Type B pancreatic cell (in vitro differentiated cells): ENCODE measurements at regions not wholly inside any gene's neighbourhood (a gene's known extent, or its start where the extent isn't known, plus 50 kb on each side); places are given as distances from the start of the nearest gene placed in this dataset.

Experiments
- DNase-seq: peaks from one replicate; pipeline ENCODE4 v3.0.0; 2021; ENCODE audit warnings: mixed read lengths; ENCODE audit not compliant: unreplicated experiment; ENCODE audit errors: extremely low spot score
- H3K27ac Mint-ChIP-seq: 2 replicates; pipeline ENCODE4 v1.8.0; 2021; ENCODE audit warnings: mild to moderate bottlenecking, mixed read lengths
- H3K27me3 Mint-ChIP-seq: 2 replicates; pipeline ENCODE4 v1.8.0; 2021; ENCODE audit warnings: mixed read lengths
- H3K36me3 Mint-ChIP-seq: 2 replicates; pipeline ENCODE4 v1.8.0; 2021; ENCODE audit warnings: mixed read lengths
- H3K4me1 Mint-ChIP-seq: one replicate; pipeline ENCODE4 v1.8.0; 2021; ENCODE audit warnings: mixed read lengths; ENCODE audit not compliant: unreplicated experiment
- H3K4me3 Mint-ChIP-seq: 2 replicates; pipeline ENCODE4 v1.8.0; 2021; ENCODE audit warnings: mild to moderate bottlenecking, mixed read lengths
- H3K9me3 Mint-ChIP-seq: 2 replicates; pipeline ENCODE4 v1.8.0; 2021; ENCODE audit warnings: mixed read lengths
- TF ChIP-seq, protein P1 (sequence below): fragments of 200-600 bp; sonication (generic); conservative IDR thresholded peaks from 2 replicates; pipeline ENCODE4 v1.5.0; 2021; ENCODE audit warnings: antibody characterized with exemption, mild to moderate bottlenecking

DNA sequence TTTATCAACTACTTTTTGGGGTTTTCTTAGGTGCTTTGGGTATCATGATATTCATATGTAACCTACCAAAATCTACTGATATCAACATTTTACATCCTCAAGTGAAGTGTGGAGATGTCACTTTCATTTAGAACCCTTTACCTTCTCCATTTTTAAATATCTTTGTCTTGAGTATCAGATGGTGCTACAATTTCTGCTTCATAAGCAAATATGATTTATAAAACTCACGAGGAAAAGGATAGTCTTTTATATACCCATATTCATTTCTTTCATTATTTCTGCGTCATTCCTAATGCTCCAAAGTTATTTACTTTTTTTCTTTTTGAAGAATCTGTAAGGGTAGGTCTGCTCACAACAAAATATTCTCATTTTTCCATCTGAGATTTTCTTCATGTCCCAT is 991.7 kb downstream of the CDH11 start:
- Mint-ChIP-seq H3K27ac (no peak overlapping the region), H3K9me3 (no peaks in the 10 kb centered on the region), H3K4me3 (no peak overlapping the region), H3K4me1 (no peaks in the 10 kb centered on the region), H3K36me3 (no peaks in the 10 kb centered on the region), H3K27me3 (no peaks in the 10 kb centered on the region)
- TF ChIP-seq, protein P1, sequence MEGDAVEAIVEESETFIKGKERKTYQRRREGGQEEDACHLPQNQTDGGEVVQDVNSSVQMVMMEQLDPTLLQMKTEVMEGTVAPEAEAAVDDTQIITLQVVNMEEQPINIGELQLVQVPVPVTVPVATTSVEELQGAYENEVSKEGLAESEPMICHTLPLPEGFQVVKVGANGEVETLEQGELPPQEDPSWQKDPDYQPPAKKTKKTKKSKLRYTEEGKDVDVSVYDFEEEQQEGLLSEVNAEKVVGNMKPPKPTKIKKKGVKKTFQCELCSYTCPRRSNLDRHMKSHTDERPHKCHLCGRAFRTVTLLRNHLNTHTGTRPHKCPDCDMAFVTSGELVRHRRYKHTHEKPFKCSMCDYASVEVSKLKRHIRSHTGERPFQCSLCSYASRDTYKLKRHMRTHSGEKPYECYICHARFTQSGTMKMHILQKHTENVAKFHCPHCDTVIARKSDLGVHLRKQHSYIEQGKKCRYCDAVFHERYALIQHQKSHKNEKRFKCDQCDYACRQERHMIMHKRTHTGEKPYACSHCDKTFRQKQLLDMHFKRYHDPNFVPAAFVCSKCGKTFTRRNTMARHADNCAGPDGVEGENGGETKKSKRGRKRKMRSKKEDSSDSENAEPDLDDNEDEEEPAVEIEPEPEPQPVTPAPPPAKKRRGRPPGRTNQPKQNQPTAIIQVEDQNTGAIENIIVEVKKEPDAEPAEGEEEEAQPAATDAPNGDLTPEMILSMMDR = no peak
- no peak for DNase-seq

GRCh38 chr16:64122177-64122576 is 999.7 kb downstream of the CDH11 start:
- H3K4me1 Mint-ChIP-seq = no peaks in the 10 kb centered on the region
- no peak for DNase-seq
- TF ChIP-seq, protein P1 = no peak
- H3K27ac Mint-ChIP-seq = no peak overlapping the region
- H3K9me3 Mint-ChIP-seq = no peaks in the 10 kb centered on the region
- no peaks in the 10 kb centered on the region for H3K36me3 Mint-ChIP-seq
- H3K27me3 Mint-ChIP-seq = peaks cover 3% of the 10 kb centered on the region
- no peak overlapping the region for H3K4me3 Mint-ChIP-seq

DNA sequence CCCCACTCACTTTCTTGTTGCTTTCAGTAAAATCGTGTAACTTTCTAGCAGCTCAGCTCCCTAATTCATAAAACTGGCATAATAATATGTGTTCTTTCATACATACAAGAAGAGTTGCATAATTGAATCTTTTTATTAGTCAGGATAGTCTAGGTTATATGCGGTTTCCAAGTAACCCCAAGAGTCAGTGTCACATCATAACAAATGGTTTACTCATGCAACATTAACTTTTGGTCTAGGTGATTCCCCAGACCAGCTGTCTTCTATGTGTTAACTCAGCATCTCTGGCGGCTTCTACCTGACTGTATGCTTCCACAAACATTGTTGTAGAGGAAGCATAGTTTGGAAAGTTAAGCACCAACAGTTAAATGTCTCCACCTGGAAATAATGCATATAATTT is 1000.4 kb downstream of the CDH11 start:
- Mint-ChIP-seq H3K4me3 (no peak overlapping the region), H3K27me3 (peaks cover 3% of the 10 kb centered on the region), H3K27ac (no peak overlapping the region), H3K9me3 (no peaks in the 10 kb centered on the region), H3K4me1 (no peaks in the 10 kb centered on the region), H3K36me3 (no peaks in the 10 kb centered on the region)
- TF ChIP-seq, protein P1 = no peak
- DNase-seq = no peak

DNA sequence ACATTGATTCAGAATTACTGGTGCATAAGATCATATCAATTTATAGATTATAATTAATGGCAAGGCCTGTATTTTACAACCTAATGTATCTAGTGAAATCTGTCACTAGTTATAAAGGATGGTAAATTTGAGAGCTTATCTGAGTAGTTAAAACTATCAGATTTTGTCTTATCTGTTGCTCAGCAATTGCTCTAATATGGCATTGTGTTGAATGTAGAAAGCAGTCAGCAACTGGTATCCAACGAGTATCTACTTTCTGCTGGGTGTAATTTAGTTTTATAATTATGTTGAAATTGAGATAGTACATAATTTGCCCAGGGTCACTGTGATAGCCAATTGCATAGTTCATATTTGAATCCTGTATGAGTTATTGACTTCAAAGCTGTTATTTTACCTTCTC is 1005.7 kb downstream of the CDH11 start:
- TF ChIP-seq, protein P1 = no peak
- no peaks in the 10 kb centered on the region for H3K9me3 Mint-ChIP-seq
- H3K4me3 Mint-ChIP-seq = no peak overlapping the region
- H3K4me1 Mint-ChIP-seq = no peaks in the 10 kb centered on the region
- H3K36me3 Mint-ChIP-seq = no peaks in the 10 kb centered on the region
- peaks cover 3% of the 10 kb centered on the region for H3K27me3 Mint-ChIP-seq
- DNase-seq = no peak
- no peak overlapping the region for H3K27ac Mint-ChIP-seq

GRCh38 chr16:64109241-64109640 is 1012.6 kb downstream of the CDH11 start:
- TF ChIP-seq, protein P1 = no peak
- DNase-seq = no peak
- H3K9me3 Mint-ChIP-seq = peaks cover 4% of the 10 kb centered on the region
- no peaks in the 10 kb centered on the region for H3K4me1 Mint-ChIP-seq
- H3K4me3 Mint-ChIP-seq = no peak overlapping the region
- H3K27ac Mint-ChIP-seq = no peak overlapping the region
- no peaks in the 10 kb centered on the region for H3K27me3 Mint-ChIP-seq
- H3K36me3 Mint-ChIP-seq = no peaks in the 10 kb centered on the region

GRCh38 chr16:64102654-64103053 is 1019.2 kb downstream of the CDH11 start:
- TF ChIP-seq, protein P1 = no peak
- no peak overlapping the region for H3K4me3 Mint-ChIP-seq

More at GRCh38 chr16:64102654-64103053, 1019.2 kb downstream of the CDH11 start:
- Mint-ChIP-seq H3K9me3 (peaks cover 4% of the 10 kb centered on the region), H3K4me1 (no peaks in the 10 kb centered on the region), H3K36me3 (no peaks in the 10 kb centered on the region), H3K27me3 (no peaks in the 10 kb centered on the region), H3K27ac (no peak overlapping the region)
- DNase-seq = no peak
